HL-60 (cell line): ENCODE measurements at regions not wholly inside any gene's neighbourhood (a gene's known extent, or its start where the extent isn't known, plus 50 kb on each side); places are given as distances from the start of the nearest gene placed in this dataset.
A peak's percentile ranks its signal among the peaks of the same experiment; 100 is the strongest.

ENCODE experiments used
- DNase-seq, 2 experiments: peaks; one replicate each; pipeline ENCODE4 v3.0.0-alpha.2; 2010 to 2020; ENCODE audit warnings: low read depth in 1 of 2, low spot score in 1 of 2
- H3K27ac ChIP-seq: fragments of 250-450 bp; sonication (Bioruptor Pico); replicated peaks from 2 replicates; pipeline ENCODE4 v1.5.1; 2020; ENCODE audit warnings: mild to moderate bottlenecking, moderate library complexity
- H3K27me3 ChIP-seq: fragments of 250-450 bp; sonication (Bioruptor Pico); 2 replicates; pipeline ENCODE4 v1.5.1; 2021; ENCODE audit warnings: mild to moderate bottlenecking, moderate library complexity; ENCODE audit not compliant: insufficient read depth, poor library complexity, severe bottlenecking
- H3K4me3 ChIP-seq: replicated peaks from 2 replicates; pipeline ENCODE4 v1.5.1; 2011; ENCODE audit warnings: mild to moderate bottlenecking, control low read depth, low read length; ENCODE audit not compliant: insufficient read depth
- GABPA ChIP-seq: IDR thresholded peaks from 2 replicates; pipeline ENCODE4 v1.6.1; 2012; ENCODE audit warnings: low read depth
- POLR2AphosphoS5 ChIP-seq: IDR thresholded peaks from 2 replicates; pipeline ENCODE4 v1.6.1; 2012; ENCODE audit warnings: low read depth
- SPI1 ChIP-seq: IDR thresholded peaks from 2 replicates; pipeline ENCODE4 v1.6.1; 2012; ENCODE audit warnings: low read depth, mild to moderate bottlenecking, borderline replicate concordance
- TF ChIP-seq, protein P1 (sequence below): IDR thresholded peaks from one replicate; pipeline ENCODE4 v1.5.1; 2011; ENCODE audit warnings: low read length, control low read depth, inconsistent platforms; ENCODE audit not compliant: insufficient read depth
- TF ChIP-seq, protein P2 (sequence below): IDR thresholded peaks from 2 replicates; pipeline ENCODE4 v1.6.1; 2012; ENCODE audit warnings: low read depth; ENCODE audit not compliant: insufficient replicate concordance

DNA sequence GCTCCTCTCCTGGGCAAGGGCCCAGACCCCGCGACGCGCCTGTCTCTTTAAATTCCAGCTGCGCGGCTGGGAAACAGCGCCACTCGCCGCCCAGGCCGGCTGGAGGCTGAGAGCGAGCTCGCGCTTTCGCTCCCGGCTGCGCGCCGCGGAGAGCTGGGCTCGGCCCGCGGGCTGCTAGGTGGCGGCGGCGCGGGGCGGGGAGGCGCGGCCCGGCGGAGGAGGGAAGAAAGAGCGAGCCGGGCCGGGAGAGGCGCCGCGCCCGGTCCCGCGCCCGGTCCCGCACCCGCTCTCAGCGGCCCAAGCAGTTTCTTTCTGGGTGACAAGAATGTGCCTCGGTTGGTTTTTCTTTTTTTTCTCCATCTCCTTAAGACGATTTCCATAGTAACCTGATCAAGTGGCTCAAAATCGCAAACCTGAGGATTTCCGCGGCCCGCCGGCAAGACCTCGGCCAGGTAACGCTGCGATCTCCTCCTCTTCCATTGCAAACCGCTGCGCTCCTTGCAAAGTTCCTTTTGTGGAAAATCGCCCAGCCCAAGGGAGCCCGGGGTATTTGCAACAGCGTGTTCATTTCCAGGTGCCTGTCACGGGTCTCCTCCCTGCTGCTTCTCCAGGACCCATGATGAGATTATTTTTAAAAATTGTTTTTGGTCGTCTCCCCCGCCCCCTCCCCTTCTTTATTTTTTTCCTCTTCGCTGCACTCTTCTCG, 259.5 kb upstream of the E2F7 start:
- Histone ChIP-seq H3K4me3 (peak overlapping the region; percentile 35), H3K27me3 (peaks cover 38% of the 10 kb centered on the region), H3K27ac (no peak overlapping the region)
- TF ChIP-seq GABPA (no peak), SPI1 (no peak), POLR2AphosphoS5 (no peak)
- TF ChIP-seq, protein P1, sequence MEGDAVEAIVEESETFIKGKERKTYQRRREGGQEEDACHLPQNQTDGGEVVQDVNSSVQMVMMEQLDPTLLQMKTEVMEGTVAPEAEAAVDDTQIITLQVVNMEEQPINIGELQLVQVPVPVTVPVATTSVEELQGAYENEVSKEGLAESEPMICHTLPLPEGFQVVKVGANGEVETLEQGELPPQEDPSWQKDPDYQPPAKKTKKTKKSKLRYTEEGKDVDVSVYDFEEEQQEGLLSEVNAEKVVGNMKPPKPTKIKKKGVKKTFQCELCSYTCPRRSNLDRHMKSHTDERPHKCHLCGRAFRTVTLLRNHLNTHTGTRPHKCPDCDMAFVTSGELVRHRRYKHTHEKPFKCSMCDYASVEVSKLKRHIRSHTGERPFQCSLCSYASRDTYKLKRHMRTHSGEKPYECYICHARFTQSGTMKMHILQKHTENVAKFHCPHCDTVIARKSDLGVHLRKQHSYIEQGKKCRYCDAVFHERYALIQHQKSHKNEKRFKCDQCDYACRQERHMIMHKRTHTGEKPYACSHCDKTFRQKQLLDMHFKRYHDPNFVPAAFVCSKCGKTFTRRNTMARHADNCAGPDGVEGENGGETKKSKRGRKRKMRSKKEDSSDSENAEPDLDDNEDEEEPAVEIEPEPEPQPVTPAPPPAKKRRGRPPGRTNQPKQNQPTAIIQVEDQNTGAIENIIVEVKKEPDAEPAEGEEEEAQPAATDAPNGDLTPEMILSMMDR: no peak
- TF ChIP-seq, protein P2, sequence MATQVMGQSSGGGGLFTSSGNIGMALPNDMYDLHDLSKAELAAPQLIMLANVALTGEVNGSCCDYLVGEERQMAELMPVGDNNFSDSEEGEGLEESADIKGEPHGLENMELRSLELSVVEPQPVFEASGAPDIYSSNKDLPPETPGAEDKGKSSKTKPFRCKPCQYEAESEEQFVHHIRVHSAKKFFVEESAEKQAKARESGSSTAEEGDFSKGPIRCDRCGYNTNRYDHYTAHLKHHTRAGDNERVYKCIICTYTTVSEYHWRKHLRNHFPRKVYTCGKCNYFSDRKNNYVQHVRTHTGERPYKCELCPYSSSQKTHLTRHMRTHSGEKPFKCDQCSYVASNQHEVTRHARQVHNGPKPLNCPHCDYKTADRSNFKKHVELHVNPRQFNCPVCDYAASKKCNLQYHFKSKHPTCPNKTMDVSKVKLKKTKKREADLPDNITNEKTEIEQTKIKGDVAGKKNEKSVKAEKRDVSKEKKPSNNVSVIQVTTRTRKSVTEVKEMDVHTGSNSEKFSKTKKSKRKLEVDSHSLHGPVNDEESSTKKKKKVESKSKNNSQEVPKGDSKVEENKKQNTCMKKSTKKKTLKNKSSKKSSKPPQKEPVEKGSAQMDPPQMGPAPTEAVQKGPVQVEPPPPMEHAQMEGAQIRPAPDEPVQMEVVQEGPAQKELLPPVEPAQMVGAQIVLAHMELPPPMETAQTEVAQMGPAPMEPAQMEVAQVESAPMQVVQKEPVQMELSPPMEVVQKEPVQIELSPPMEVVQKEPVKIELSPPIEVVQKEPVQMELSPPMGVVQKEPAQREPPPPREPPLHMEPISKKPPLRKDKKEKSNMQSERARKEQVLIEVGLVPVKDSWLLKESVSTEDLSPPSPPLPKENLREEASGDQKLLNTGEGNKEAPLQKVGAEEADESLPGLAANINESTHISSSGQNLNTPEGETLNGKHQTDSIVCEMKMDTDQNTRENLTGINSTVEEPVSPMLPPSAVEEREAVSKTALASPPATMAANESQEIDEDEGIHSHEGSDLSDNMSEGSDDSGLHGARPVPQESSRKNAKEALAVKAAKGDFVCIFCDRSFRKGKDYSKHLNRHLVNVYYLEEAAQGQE: no peak
- DNase-seq: peak in 1 of 2 experiments; percentile 24

DNA sequence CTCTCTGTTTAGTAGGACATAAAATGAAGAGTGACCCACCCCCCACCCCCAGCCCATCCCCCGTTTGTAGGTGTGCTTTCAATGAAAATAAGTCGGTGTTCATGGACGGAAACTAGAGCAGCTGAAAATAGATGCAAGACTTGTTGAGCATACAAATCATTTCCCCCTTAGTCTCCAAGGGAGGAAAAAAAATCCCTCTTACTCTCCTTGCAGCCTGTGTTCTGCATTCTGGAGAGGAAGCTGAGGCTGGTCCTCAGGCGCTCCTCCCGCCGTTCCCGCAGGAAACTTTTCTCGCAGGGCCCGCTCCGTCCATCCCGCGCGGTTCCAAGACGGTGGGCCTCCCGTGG, 259.0 kb upstream of the E2F7 start:
- Histone ChIP-seq H3K27me3 (peaks cover 38% of the 10 kb centered on the region), H3K4me3 (peak overlapping the region; percentile 17), H3K27ac (no peak overlapping the region)
- no peak for TF ChIP-seq SPI1
- TF ChIP-seq POLR2AphosphoS5: no peak
- TF ChIP-seq GABPA: no peak
- TF ChIP-seq, protein P1: no peak
- TF ChIP-seq, protein P2: no peak
- DNase-seq: no peak

DNA sequence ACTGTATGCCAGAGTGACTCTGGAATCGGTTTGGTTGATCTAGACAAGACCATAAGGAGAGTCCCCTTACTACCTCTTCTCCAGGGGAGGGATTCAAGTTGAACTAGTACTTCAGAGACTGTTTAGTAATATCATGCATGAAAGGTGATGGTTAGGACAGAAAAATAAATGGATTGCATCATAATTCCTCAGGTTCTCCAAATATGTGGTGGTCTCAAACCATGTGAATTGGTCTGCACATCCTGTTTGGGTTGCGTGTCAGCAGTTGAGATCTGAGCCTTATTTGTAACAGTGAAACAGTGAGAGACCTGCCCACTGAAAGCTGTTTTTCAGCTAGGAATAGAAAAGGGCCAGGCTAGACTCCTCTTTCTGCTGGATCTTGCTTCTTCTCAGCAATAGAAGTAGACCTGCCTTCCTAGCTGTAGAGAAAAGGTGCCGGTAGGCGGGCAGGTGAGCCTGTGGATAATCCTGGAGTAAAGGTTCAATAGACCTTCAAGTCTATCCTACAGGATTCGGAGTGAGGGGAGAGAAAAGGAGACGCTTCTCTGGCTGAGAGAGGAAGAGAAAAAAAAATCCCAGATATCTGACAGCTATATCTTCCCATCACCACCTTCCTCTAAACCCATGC, 258.5 kb upstream of the E2F7 start:
- Histone ChIP-seq H3K27me3 (peaks cover 38% of the 10 kb centered on the region), H3K27ac (no peak overlapping the region), H3K4me3 (no peak overlapping the region)
- no peak for TF ChIP-seq POLR2AphosphoS5
- TF ChIP-seq SPI1: no peak
- no peak for TF ChIP-seq GABPA
- TF ChIP-seq, protein P1: no peak
- no peak for DNase-seq
